Right atrium auricular region (tissue), 2 donors: ENCODE measurements at regions not wholly inside any gene's neighbourhood (a gene's known extent, or its start where the extent isn't known, plus 50 kb on each side); places are given as distances from the start of the nearest gene placed in this dataset.
"Not testable (repeated sequence)": the region's sequence is repeated elsewhere in the genome, so short reads cannot be mapped to it uniquely, and the experiment has no call there.

Experiments
- DNase-seq: peaks from one replicate; pipeline ENCODE4 v3.0.0-alpha.2; 2019; ENCODE audit warnings: low spot score
- H3K27ac ChIP-seq, 2 donors: fragments of 200-600 bp; sonication (generic); 1 replicate in 1 of 2; 2 replicates in 1 of 2; pipeline ENCODE4 v1.5.1; 2016 to 2019
- H3K27me3 ChIP-seq, 2 donors: fragments of 200-600 bp; sonication (generic); one replicate each; pipeline versions ENCODE4 v1.5.1 to v1.6.0; 2017 to 2019
- H3K36me3 ChIP-seq: fragments of 200-600 bp; sonication (generic); one replicate; pipeline ENCODE4 v1.5.1; 2016
- H3K4me1 ChIP-seq, 2 donors: fragments of 200-600 bp; sonication (generic); one replicate each; pipeline versions ENCODE4 v1.5.1 to v1.6.0; 2017 to 2019
- H3K4me3 ChIP-seq, 2 donors: fragments of 200-600 bp; sonication (generic); 1 replicate in 1 of 2; 2 replicates in 1 of 2; pipeline ENCODE4 v1.5.1; 2017 to 2019; ENCODE audit warnings: mild to moderate bottlenecking in 1 of 2, moderate library complexity in 1 of 2
- H3K9me3 ChIP-seq, 2 donors: fragments of 200-600 bp; sonication (generic); one replicate each; pipeline ENCODE4 v1.5.1; 2019
- CTCF ChIP-seq, 2 donors: fragments of 200-600 bp; sonication (generic); IDR thresholded peaks; one replicate each; pipeline ENCODE4 v1.5.1; 2019; ENCODE audit warnings: antibody characterized with exemption in 2 of 2

- TF ChIP-seq CTCF (IDR thresholded peaks at IDR 0.05): no peak
- Histone ChIP-seq H3K4me3 (no peak overlapping the region), H3K27ac (no peak overlapping the region), H3K4me1 (no peaks in the 10 kb centered on the region), H3K9me3 (no peaks in the 10 kb centered on the region), H3K36me3 (no peaks in the 10 kb centered on the region), H3K27me3 (no peaks in the 10 kb centered on the region)
- DNase-seq: no peak
Measured at GRCh38 chrX:3541336-3541735, 172.1 kb downstream of the PRKX start.

- Histone ChIP-seq H3K4me1 (no peaks in the 10 kb centered on the region), H3K9me3 (peaks cover 0 to 7% of the 10 kb centered on the region in 2 donors), H3K27me3 (no peaks in the 10 kb centered on the region), H3K4me3 (no peak overlapping the region), H3K36me3 (no peaks in the 10 kb centered on the region), H3K27ac (no peak overlapping the region)
- no peak for DNase-seq
- no peak for TF ChIP-seq CTCF (IDR thresholded peaks at IDR 0.05)
Measured at GRCh38 chrX:3540105-3540504, 173.3 kb downstream of the PRKX start.

- H3K27me3 ChIP-seq: no peaks in the 10 kb centered on the region
- peaks cover 0 to 24% of the 10 kb centered on the region in 2 donors for H3K9me3 ChIP-seq
- no peaks in the 10 kb centered on the region for H3K4me1 ChIP-seq
- H3K27ac ChIP-seq: no peak overlapping the region
- no peak for TF ChIP-seq CTCF (IDR thresholded peaks at IDR 0.05)
- no peak overlapping the region for H3K4me3 ChIP-seq
- DNase-seq: no peak
- no peaks in the 10 kb centered on the region for H3K36me3 ChIP-seq
Measured at GRCh38 chrX:3532581-3533085, 180.8 kb downstream of the PRKX start.

GRCh38 chrX:3531435-3531834, 182.0 kb downstream of the PRKX start:
- DNase-seq, H3K36me3 ChIP-seq, H3K4me1 ChIP-seq, H3K4me3 ChIP-seq, H3K27me3 ChIP-seq, H3K27ac ChIP-seq: not testable (repeated sequence)
- peaks cover 0 to 24% of the 10 kb centered on the region in 2 donors for H3K9me3 ChIP-seq

GRCh38 chrX:3529466-3530010, 183.1 kb upstream of the MXRA5 start:
- Histone ChIP-seq H3K27me3 (no peaks in the 10 kb centered on the region), H3K9me3 (peaks cover 0 to 12% of the 10 kb centered on the region in 2 donors), H3K4me1 (no peaks in the 10 kb centered on the region), H3K36me3 (no peaks in the 10 kb centered on the region), H3K27ac (no peak overlapping the region), H3K4me3 (no peak overlapping the region)
- no peak for DNase-seq
- TF ChIP-seq CTCF (IDR thresholded peaks at IDR 0.05): no peak

- Histone ChIP-seq H3K27ac (no peak overlapping the region), H3K27me3 (no peaks in the 10 kb centered on the region), H3K9me3 (peaks cover 0 to 6% of the 10 kb centered on the region in 2 donors), H3K36me3 (no peaks in the 10 kb centered on the region), H3K4me3 (no peak overlapping the region), H3K4me1 (no peaks in the 10 kb centered on the region)
- no peak for TF ChIP-seq CTCF (IDR thresholded peaks at IDR 0.05)
- DNase-seq: no peak
Measured at GRCh38 chrX:3527811-3528210, 181.4 kb upstream of the MXRA5 start.
